ENCODE measurements at regions not wholly inside any gene's neighbourhood (a gene's known extent, or its start where the extent isn't known, plus 50 kb on each side); places are given as distances from the start of the nearest gene placed in this dataset.

- TF ChIP-seq HMG20A (CRISPR knock-in tag; conservative IDR thresholded peaks at IDR 0.05): no peak
- no peak for TF ChIP-seq MXI1 (IDR thresholded peaks at IDR 0.05; ENCODE audit: low read depth, low read length)
- no peak for TF ChIP-seq POLR2A (conservative IDR thresholded peaks at IDR 0.05)
- no peak for TF ChIP-seq ZBTB33 (CRISPR knock-in tag; IDR thresholded peaks at IDR 0.05)
- TF ChIP-seq ZNF445 (CRISPR knock-in tag; IDR thresholded peaks at IDR 0.05; ENCODE audit: low read depth): no peak
- TF ChIP-seq BCLAF1 (IDR thresholded peaks at IDR 0.05; ENCODE audit: borderline replicate concordance in 1 of 2, control insufficient read depth in 1 of 2, low read depth in 2 of 2, low read length in 1 of 2): no peak
These were observed 194.7 kb downstream of the EXOC5 start for GRCh38 chr14:57073986-57074385.

All from K562 (cell line).